HCT116 (cell line): ENCODE measurements at regions not wholly inside any gene's neighbourhood (a gene's known extent, or its start where the extent isn't known, plus 50 kb on each side); places are given as distances from the start of the nearest gene placed in this dataset.

Experiments used
- CEBPB ChIP-seq: IDR thresholded peaks from 2 replicates; pipeline ENCODE4 v1.6.1; 2012; ENCODE audit warnings: low read depth
- CTCF ChIP-seq, 3 experiments: fragments of 200-600 bp in 1 of 3; sonication (generic) in 1 of 3; IDR thresholded peaks in 2 of 3; conservative IDR thresholded peaks in 1 of 3; 2 replicates each; pipeline ENCODE4 v1.5.1; 2012 to 2017; ENCODE audit warnings: low read depth in 2 of 3, low read length in 2 of 3, antibody characterized with exemption in 1 of 3, borderline replicate concordance in 1 of 3, control low read depth in 1 of 3, mild to moderate bottlenecking in 1 of 3, mixed read lengths in 1 of 3, mixed run types in 1 of 3, moderate library complexity in 1 of 3; ENCODE audit not compliant: insufficient read depth in 1 of 3
- JUND ChIP-seq: IDR thresholded peaks from 2 replicates; pipeline ENCODE4 v1.6.1; 2012
- POLR2A ChIP-seq: IDR thresholded peaks from 2 replicates; pipeline ENCODE4 v1.7.0; 2011; ENCODE audit warnings: borderline replicate concordance; ENCODE audit not compliant: insufficient read depth, insufficient read length; ENCODE audit errors: extremely low read depth
- POLR2AphosphoS5 ChIP-seq: IDR thresholded peaks from 2 replicates; pipeline ENCODE4 v1.6.1; 2011; ENCODE audit warnings: mild to moderate bottlenecking, low read depth, low read length, moderate library complexity
- RAD21 ChIP-seq: IDR thresholded peaks from 2 replicates; pipeline ENCODE4 v1.6.1; 2012; ENCODE audit warnings: low read depth, mild to moderate bottlenecking
- SP1 ChIP-seq: IDR thresholded peaks from 2 replicates; pipeline ENCODE4 v1.6.1; 2012; ENCODE audit warnings: low read depth
- ZBTB33 ChIP-seq: IDR thresholded peaks from 2 replicates; pipeline ENCODE4 v1.6.1; 2011; ENCODE audit warnings: mild to moderate bottlenecking, low read length, moderate library complexity; ENCODE audit not compliant: insufficient replicate concordance; ENCODE audit errors: extremely low read depth
- ZNF274 ChIP-seq: fragments of 200-500 bp; sonication (Bioruptor generic); IDR thresholded peaks from 2 replicates; pipeline ENCODE4 v1.6.1; 2014; ENCODE audit warnings: mild to moderate bottlenecking, low read depth, low read length, inconsistent platforms
- TF ChIP-seq, protein P1 (sequence below): IDR thresholded peaks from 2 replicates; pipeline ENCODE4 v1.6.1; 2012; ENCODE audit warnings: low read depth
- TF ChIP-seq, protein P2 (sequence below): IDR thresholded peaks from 2 replicates; pipeline ENCODE4 v1.6.1; 2012
- TF ChIP-seq, protein P3 (sequence below): IDR thresholded peaks from 2 replicates; pipeline ENCODE4 v1.6.1; 2012

- TF ChIP-seq CTCF (IDR thresholded peaks at IDR 0.05 in 2 of 3, conservative IDR thresholded peaks at IDR 0.05 in 1 of 3; ENCODE audit: borderline replicate concordance in 1 of 3, insufficient read depth in 1 of 3, low read depth in 2 of 3, low read length in 2 of 3) (no peak), POLR2A (no peak), SP1 (no peak), RAD21 (no peak), ZBTB33 (no peak), JUND (no peak), CEBPB (no peak), POLR2AphosphoS5 (no peak), ZNF274 (no peak)
- TF ChIP-seq, protein P1, sequence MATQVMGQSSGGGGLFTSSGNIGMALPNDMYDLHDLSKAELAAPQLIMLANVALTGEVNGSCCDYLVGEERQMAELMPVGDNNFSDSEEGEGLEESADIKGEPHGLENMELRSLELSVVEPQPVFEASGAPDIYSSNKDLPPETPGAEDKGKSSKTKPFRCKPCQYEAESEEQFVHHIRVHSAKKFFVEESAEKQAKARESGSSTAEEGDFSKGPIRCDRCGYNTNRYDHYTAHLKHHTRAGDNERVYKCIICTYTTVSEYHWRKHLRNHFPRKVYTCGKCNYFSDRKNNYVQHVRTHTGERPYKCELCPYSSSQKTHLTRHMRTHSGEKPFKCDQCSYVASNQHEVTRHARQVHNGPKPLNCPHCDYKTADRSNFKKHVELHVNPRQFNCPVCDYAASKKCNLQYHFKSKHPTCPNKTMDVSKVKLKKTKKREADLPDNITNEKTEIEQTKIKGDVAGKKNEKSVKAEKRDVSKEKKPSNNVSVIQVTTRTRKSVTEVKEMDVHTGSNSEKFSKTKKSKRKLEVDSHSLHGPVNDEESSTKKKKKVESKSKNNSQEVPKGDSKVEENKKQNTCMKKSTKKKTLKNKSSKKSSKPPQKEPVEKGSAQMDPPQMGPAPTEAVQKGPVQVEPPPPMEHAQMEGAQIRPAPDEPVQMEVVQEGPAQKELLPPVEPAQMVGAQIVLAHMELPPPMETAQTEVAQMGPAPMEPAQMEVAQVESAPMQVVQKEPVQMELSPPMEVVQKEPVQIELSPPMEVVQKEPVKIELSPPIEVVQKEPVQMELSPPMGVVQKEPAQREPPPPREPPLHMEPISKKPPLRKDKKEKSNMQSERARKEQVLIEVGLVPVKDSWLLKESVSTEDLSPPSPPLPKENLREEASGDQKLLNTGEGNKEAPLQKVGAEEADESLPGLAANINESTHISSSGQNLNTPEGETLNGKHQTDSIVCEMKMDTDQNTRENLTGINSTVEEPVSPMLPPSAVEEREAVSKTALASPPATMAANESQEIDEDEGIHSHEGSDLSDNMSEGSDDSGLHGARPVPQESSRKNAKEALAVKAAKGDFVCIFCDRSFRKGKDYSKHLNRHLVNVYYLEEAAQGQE: no peak
- TF ChIP-seq, protein P2, sequence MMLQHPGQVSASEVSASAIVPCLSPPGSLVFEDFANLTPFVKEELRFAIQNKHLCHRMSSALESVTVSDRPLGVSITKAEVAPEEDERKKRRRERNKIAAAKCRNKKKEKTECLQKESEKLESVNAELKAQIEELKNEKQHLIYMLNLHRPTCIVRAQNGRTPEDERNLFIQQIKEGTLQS: no peak
- TF ChIP-seq, protein P3, sequence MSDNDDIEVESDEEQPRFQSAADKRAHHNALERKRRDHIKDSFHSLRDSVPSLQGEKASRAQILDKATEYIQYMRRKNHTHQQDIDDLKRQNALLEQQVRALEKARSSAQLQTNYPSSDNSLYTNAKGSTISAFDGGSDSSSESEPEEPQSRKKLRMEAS: no peak
Measured at GRCh38 chr11:110526323-110526722, 96.6 kb downstream of the FDX1 start.
